ENCODE measurements at regions not wholly inside any gene's neighbourhood (a gene's known extent, or its start where the extent isn't known, plus 50 kb on each side); places are given as distances from the start of the nearest gene placed in this dataset.

DNA sequence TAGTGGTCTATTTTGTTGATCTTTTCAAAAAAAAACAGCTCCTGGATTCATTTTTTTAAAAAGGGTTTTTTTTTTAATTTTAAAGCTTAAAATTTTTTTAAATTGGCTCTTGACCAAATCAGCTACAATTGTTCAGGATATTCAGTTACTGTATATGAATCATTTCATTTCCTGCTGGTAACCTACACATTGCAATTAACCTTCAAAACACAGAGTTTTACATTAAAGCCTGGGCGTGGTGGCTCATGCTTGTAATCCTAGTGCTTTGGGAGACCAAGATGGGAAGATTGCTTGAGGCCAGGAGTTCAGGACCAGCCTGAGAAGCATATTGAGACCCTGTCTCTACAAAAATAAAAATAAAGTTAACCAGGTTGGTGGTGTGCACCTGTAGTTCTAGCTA lies 163.4 kb downstream of the ALDH1A2 start:
- TF ChIP-seq, protein P1, sequence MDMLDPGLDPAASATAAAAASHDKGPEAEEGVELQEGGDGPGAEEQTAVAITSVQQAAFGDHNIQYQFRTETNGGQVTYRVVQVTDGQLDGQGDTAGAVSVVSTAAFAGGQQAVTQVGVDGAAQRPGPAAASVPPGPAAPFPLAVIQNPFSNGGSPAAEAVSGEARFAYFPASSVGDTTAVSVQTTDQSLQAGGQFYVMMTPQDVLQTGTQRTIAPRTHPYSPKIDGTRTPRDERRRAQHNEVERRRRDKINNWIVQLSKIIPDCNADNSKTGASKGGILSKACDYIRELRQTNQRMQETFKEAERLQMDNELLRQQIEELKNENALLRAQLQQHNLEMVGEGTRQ (IDR thresholded peaks at IDR 0.05; ENCODE audit: borderline replicate concordance, low read depth, low read length) = no peak
- no peak for TF ChIP-seq POLR2AphosphoS5 (IDR thresholded peaks at IDR 0.05; ENCODE audit: low read depth, low read length)
- no peak for TF ChIP-seq GABPA (IDR thresholded peaks at IDR 0.05; ENCODE audit: low read depth)
- TF ChIP-seq, protein P2, sequence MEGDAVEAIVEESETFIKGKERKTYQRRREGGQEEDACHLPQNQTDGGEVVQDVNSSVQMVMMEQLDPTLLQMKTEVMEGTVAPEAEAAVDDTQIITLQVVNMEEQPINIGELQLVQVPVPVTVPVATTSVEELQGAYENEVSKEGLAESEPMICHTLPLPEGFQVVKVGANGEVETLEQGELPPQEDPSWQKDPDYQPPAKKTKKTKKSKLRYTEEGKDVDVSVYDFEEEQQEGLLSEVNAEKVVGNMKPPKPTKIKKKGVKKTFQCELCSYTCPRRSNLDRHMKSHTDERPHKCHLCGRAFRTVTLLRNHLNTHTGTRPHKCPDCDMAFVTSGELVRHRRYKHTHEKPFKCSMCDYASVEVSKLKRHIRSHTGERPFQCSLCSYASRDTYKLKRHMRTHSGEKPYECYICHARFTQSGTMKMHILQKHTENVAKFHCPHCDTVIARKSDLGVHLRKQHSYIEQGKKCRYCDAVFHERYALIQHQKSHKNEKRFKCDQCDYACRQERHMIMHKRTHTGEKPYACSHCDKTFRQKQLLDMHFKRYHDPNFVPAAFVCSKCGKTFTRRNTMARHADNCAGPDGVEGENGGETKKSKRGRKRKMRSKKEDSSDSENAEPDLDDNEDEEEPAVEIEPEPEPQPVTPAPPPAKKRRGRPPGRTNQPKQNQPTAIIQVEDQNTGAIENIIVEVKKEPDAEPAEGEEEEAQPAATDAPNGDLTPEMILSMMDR (IDR thresholded peaks at IDR 0.05) = no peak
- TF ChIP-seq, protein P3, sequence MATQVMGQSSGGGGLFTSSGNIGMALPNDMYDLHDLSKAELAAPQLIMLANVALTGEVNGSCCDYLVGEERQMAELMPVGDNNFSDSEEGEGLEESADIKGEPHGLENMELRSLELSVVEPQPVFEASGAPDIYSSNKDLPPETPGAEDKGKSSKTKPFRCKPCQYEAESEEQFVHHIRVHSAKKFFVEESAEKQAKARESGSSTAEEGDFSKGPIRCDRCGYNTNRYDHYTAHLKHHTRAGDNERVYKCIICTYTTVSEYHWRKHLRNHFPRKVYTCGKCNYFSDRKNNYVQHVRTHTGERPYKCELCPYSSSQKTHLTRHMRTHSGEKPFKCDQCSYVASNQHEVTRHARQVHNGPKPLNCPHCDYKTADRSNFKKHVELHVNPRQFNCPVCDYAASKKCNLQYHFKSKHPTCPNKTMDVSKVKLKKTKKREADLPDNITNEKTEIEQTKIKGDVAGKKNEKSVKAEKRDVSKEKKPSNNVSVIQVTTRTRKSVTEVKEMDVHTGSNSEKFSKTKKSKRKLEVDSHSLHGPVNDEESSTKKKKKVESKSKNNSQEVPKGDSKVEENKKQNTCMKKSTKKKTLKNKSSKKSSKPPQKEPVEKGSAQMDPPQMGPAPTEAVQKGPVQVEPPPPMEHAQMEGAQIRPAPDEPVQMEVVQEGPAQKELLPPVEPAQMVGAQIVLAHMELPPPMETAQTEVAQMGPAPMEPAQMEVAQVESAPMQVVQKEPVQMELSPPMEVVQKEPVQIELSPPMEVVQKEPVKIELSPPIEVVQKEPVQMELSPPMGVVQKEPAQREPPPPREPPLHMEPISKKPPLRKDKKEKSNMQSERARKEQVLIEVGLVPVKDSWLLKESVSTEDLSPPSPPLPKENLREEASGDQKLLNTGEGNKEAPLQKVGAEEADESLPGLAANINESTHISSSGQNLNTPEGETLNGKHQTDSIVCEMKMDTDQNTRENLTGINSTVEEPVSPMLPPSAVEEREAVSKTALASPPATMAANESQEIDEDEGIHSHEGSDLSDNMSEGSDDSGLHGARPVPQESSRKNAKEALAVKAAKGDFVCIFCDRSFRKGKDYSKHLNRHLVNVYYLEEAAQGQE (IDR thresholded peaks at IDR 0.05; ENCODE audit: low read depth, low read length) = no peak
- no peak for TF ChIP-seq RFX5 (IDR thresholded peaks at IDR 0.05; ENCODE audit: low read length)
- no peak for TF ChIP-seq EP300 (IDR thresholded peaks at IDR 0.05; ENCODE audit: borderline replicate concordance in 1 of 2, low read depth in 1 of 2, low read length in 1 of 2)
- no peak for TF ChIP-seq YY1 (IDR thresholded peaks at IDR 0.05; ENCODE audit: low read depth)
- TF ChIP-seq RAD21 (IDR thresholded peaks at IDR 0.05; ENCODE audit: low read length) = no peak
- TF ChIP-seq, protein P4, sequence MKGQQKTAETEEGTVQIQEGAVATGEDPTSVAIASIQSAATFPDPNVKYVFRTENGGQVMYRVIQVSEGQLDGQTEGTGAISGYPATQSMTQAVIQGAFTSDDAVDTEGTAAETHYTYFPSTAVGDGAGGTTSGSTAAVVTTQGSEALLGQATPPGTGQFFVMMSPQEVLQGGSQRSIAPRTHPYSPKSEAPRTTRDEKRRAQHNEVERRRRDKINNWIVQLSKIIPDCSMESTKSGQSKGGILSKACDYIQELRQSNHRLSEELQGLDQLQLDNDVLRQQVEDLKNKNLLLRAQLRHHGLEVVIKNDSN (IDR thresholded peaks at IDR 0.05; ENCODE audit: borderline replicate concordance, low read depth) = no peak
- no peak for TF ChIP-seq RCOR1 (IDR thresholded peaks at IDR 0.05; ENCODE audit: low read length)
- TF ChIP-seq, protein P5, sequence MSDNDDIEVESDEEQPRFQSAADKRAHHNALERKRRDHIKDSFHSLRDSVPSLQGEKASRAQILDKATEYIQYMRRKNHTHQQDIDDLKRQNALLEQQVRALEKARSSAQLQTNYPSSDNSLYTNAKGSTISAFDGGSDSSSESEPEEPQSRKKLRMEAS (IDR thresholded peaks at IDR 0.05; ENCODE audit: low read depth) = no peak
- TF ChIP-seq, protein P6, sequence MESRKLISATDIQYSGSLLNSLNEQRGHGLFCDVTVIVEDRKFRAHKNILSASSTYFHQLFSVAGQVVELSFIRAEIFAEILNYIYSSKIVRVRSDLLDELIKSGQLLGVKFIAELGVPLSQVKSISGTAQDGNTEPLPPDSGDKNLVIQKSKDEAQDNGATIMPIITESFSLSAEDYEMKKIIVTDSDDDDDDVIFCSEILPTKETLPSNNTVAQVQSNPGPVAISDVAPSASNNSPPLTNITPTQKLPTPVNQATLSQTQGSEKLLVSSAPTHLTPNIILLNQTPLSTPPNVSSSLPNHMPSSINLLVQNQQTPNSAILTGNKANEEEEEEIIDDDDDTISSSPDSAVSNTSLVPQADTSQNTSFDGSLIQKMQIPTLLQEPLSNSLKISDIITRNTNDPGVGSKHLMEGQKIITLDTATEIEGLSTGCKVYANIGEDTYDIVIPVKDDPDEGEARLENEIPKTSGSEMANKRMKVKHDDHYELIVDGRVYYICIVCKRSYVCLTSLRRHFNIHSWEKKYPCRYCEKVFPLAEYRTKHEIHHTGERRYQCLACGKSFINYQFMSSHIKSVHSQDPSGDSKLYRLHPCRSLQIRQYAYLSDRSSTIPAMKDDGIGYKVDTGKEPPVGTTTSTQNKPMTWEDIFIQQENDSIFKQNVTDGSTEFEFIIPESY (IDR thresholded peaks at IDR 0.05; ENCODE audit: borderline replicate concordance, low read depth) = no peak
- no peak for TF ChIP-seq FOXM1 (IDR thresholded peaks at IDR 0.05; ENCODE audit: low read depth)

Data from SK-N-SH (cell line).